OCI-LY1 (cell line): ENCODE measurements at regions not wholly inside any gene's neighbourhood (a gene's known extent, or its start where the extent isn't known, plus 50 kb on each side); places are given as distances from the start of the nearest gene placed in this dataset.

ENCODE experiments used
- H2AFZ ChIP-seq: fragments of 200-600 bp; sonication (generic), shearing (Covaris generic); 2 replicates; pipeline ENCODE4 v1.6.0; 2014; ENCODE audit warnings: antibody characterized with exemption, mild to moderate bottlenecking, low read length
- H3F3A ChIP-seq: fragments of 200-600 bp; sonication (generic), shearing (Covaris generic); 2 replicates; pipeline ENCODE4 v1.6.0; 2014; ENCODE audit warnings: mild to moderate bottlenecking, antibody characterized with exemption, low read length, moderate library complexity; ENCODE audit not compliant: insufficient read depth
- H3K27ac ChIP-seq: fragments of 200-600 bp; sonication (generic); 2 replicates; pipeline ENCODE4 v1.5.1; 2014; ENCODE audit warnings: low read length, mixed run types, mild to moderate bottlenecking, low read depth; ENCODE audit not compliant: poor library complexity, severe bottlenecking
- H3K27me3 ChIP-seq: fragments of 200-600 bp; sonication (generic); 2 replicates; pipeline ENCODE4 v1.6.0; 2014; ENCODE audit warnings: antibody characterized with exemption, mild to moderate bottlenecking, low read length, moderate library complexity; ENCODE audit not compliant: insufficient read depth
- H3K36me3 ChIP-seq: fragments of 200-600 bp; sonication (generic); 2 replicates; pipeline ENCODE4 v1.6.1; 2014; ENCODE audit warnings: mild to moderate bottlenecking, antibody characterized with exemption, low read length, moderate library complexity, mixed read lengths; ENCODE audit not compliant: insufficient read depth
- H3K4me1 ChIP-seq: fragments of 200-600 bp; sonication (generic); 2 replicates; pipeline ENCODE4 v1.5.1; 2014; ENCODE audit warnings: mild to moderate bottlenecking, low read length, moderate library complexity; ENCODE audit not compliant: insufficient read depth, severe bottlenecking
- H3K4me2 ChIP-seq: fragments of 200-600 bp; sonication (generic), shearing (Covaris generic); 2 replicates; pipeline ENCODE4 v1.6.1; 2014; ENCODE audit warnings: low read length
- H3K4me3 ChIP-seq: fragments of 200-600 bp; sonication (generic); 2 replicates; pipeline ENCODE4 v1.5.1; 2014; ENCODE audit warnings: low read length, low read depth, mild to moderate bottlenecking, mixed read lengths; ENCODE audit not compliant: poor library complexity, severe bottlenecking
- H3K79me2 ChIP-seq: fragments of 200-600 bp; shearing (Covaris generic); 2 replicates; pipeline ENCODE4 v1.6.1; 2016; ENCODE audit warnings: mixed run types, low read length, mixed read lengths; ENCODE audit not compliant: insufficient read depth
- H3K9ac ChIP-seq: fragments of 200-600 bp; sonication (generic), shearing (Covaris generic); 2 replicates; pipeline ENCODE4 v1.6.1; 2014; ENCODE audit warnings: mild to moderate bottlenecking, low read length, mixed read lengths
- H3K9me2 ChIP-seq: fragments of 200-600 bp; sonication (generic), shearing (Covaris generic); 2 replicates; pipeline ENCODE4 v1.6.1; 2014; ENCODE audit warnings: low read depth, mild to moderate bottlenecking, low read length, mixed read lengths
- H3K9me3 ChIP-seq: fragments of 200-600 bp; shearing (Covaris generic); 2 replicates; pipeline ENCODE4 v1.6.1; 2014; ENCODE audit warnings: low read length, mixed read lengths
- H4K20me1 ChIP-seq: fragments of 200-600 bp; sonication (generic), shearing (Covaris generic); 2 replicates; pipeline ENCODE4 v1.6.0; 2016; ENCODE audit warnings: mild to moderate bottlenecking, low read length; ENCODE audit not compliant: insufficient read depth
- CTCF ChIP-seq: fragments of 200-600 bp; sonication (generic), shearing (Covaris generic); IDR thresholded peaks from 2 replicates; pipeline ENCODE4 v1.5.1; 2017; ENCODE audit warnings: mild to moderate bottlenecking, antibody characterized with exemption, low read length, moderate library complexity, mixed read lengths
- EZH2 ChIP-seq: fragments of 200-600 bp; sonication (generic), shearing (Covaris generic); IDR thresholded peaks from 2 replicates; pipeline ENCODE4 v1.8.0; 2017; ENCODE audit warnings: borderline replicate concordance, mixed run types, mild to moderate bottlenecking, antibody characterized with exemption, low read length, moderate library complexity, mixed read lengths

GRCh38 chr16:63712725-63713124 is 1409.1 kb downstream of the CDH11 start:
- Histone ChIP-seq H3K4me2 (no peak overlapping the region), H3F3A (no peaks in the 10 kb centered on the region), H3K27me3 (no peaks in the 10 kb centered on the region), H3K4me1 (no peaks in the 10 kb centered on the region), H3K79me2 (no peaks in the 10 kb centered on the region), H2AFZ (no peak overlapping the region), H3K27ac (no peak overlapping the region), H3K9ac (no peak overlapping the region), H3K9me3 (no peaks in the 10 kb centered on the region), H3K36me3 (no peaks in the 10 kb centered on the region), H3K4me3 (no peak overlapping the region), H3K9me2 (no peaks in the 10 kb centered on the region), H4K20me1 (no peaks in the 10 kb centered on the region)
- no peak for TF ChIP-seq EZH2
- TF ChIP-seq CTCF: no peak

- Histone ChIP-seq H3K79me2 (no peaks in the 10 kb centered on the region), H3K9me3 (no peaks in the 10 kb centered on the region), H4K20me1 (no peaks in the 10 kb centered on the region), H3K36me3 (no peaks in the 10 kb centered on the region), H3K9ac (no peak overlapping the region), H3K27me3 (no peaks in the 10 kb centered on the region), H3K4me2 (no peak overlapping the region), H3K9me2 (no peaks in the 10 kb centered on the region), H3F3A (no peaks in the 10 kb centered on the region), H3K4me1 (peaks cover 12% of the 10 kb centered on the region), H3K27ac (no peak overlapping the region), H3K4me3 (no peak overlapping the region), H2AFZ (no peak overlapping the region)
- TF ChIP-seq EZH2 (no peak), CTCF (no peak)
Measured at GRCh38 chr16:63703612-63704011, 1418.3 kb downstream of the CDH11 start.

GRCh38 chr16:63702981-63703590 is 1418.8 kb downstream of the CDH11 start:
- Histone ChIP-seq H3K27ac (no peak overlapping the region), H3K4me1 (peaks cover 12% of the 10 kb centered on the region), H3K79me2 (no peaks in the 10 kb centered on the region), H3K36me3 (no peaks in the 10 kb centered on the region), H3K4me2 (no peak overlapping the region), H3K9me3 (no peaks in the 10 kb centered on the region), H3K9ac (no peak overlapping the region), H2AFZ (no peak overlapping the region), H3K9me2 (no peaks in the 10 kb centered on the region), H3K27me3 (no peaks in the 10 kb centered on the region), H4K20me1 (no peaks in the 10 kb centered on the region), H3F3A (no peaks in the 10 kb centered on the region), H3K4me3 (no peak overlapping the region)
- TF ChIP-seq EZH2 (no peak), CTCF (peak; percentile 51)
